CD8-positive, alpha-beta memory T cell (primary cell): ENCODE measurements at regions not wholly inside any gene's neighbourhood (a gene's known extent, or its start where the extent isn't known, plus 50 kb on each side); places are given as distances from the start of the nearest gene placed in this dataset.
A peak's percentile ranks its signal among the peaks of the same experiment; 100 is the strongest.

Experiments used
- CTCF ChIA-PET: fragments of 350-600 bp; sonication (Branson Sonifier 250); formaldehyde crosslinking; loops from one replicate; lab custom pipeline; 2021; ENCODE audit warnings: antibody characterized with exemption; lab: Charles Lee
- POLR2A ChIA-PET: fragments of 350-600 bp; sonication (Branson Sonifier 250); formaldehyde crosslinking; loops from one replicate; lab custom pipeline; 2021; ENCODE audit warnings: antibody characterized with exemption; lab: Charles Lee
- DNase-seq, 5 donors: peaks; one replicate each; pipeline versions ENCODE4 v3.0.0 to v3.0.0-alpha.2; 2020 to 2022; ENCODE audit warnings: mixed read lengths in 1 of 5
- H3K27ac ChIP-seq: one replicate; pipeline ENCODE4 v1.7.0; 2013; ENCODE audit warnings: low read depth, mild to moderate bottlenecking, low read length, moderate library complexity
- H3K27me3 ChIP-seq: 2 replicates; pipeline ENCODE4 v1.7.0; 2013; ENCODE audit warnings: low read length, mild to moderate bottlenecking; ENCODE audit not compliant: insufficient read depth, poor library complexity, severe bottlenecking
- H3K36me3 ChIP-seq: 2 replicates; pipeline ENCODE4 v1.7.0; 2013; ENCODE audit warnings: mild to moderate bottlenecking, low read length, moderate library complexity; ENCODE audit not compliant: insufficient read depth
- H3K4me1 ChIP-seq: 2 replicates; pipeline ENCODE4 v1.7.0; 2013; ENCODE audit warnings: mild to moderate bottlenecking, low read length, moderate library complexity; ENCODE audit not compliant: insufficient read depth
- H3K4me3 ChIP-seq: 2 replicates; pipeline ENCODE4 v1.7.0; 2013; ENCODE audit warnings: mild to moderate bottlenecking, low read length
- H3K9me3 ChIP-seq: 2 replicates; pipeline ENCODE4 v1.7.0; 2013; ENCODE audit warnings: mild to moderate bottlenecking, low read length
- H3K27ac Mint-ChIP-seq, 8 donors: one replicate each; pipeline ENCODE4 v1.8.0; 2020 to 2021; ENCODE audit warnings: mixed read lengths in 8 of 8, mild to moderate bottlenecking in 6 of 8, inconsistent platforms in 3 of 8, moderate library complexity in 3 of 8
- H3K27me3 Mint-ChIP-seq, 2 donors: one replicate each; pipeline ENCODE4 v1.8.0; 2020 to 2021; ENCODE audit warnings: mixed read lengths in 2 of 2, mild to moderate bottlenecking in 1 of 2, moderate library complexity in 1 of 2
- H3K36me3 Mint-ChIP-seq, 3 donors: one replicate each; pipeline ENCODE4 v1.8.0; 2020 to 2021; ENCODE audit warnings: mixed read lengths in 3 of 3, inconsistent platforms in 1 of 3, mild to moderate bottlenecking in 1 of 3
- H3K4me1 Mint-ChIP-seq, 3 donors: one replicate each; pipeline ENCODE4 v1.8.0; 2020 to 2021; ENCODE audit warnings: mixed read lengths in 3 of 3, inconsistent platforms in 1 of 3, mild to moderate bottlenecking in 1 of 3
- H3K4me3 Mint-ChIP-seq, 7 donors: one replicate each; pipeline ENCODE4 v1.8.0; 2020 to 2021; ENCODE audit warnings: mixed read lengths in 7 of 7, mild to moderate bottlenecking in 6 of 7, moderate library complexity in 4 of 7, inconsistent platforms in 2 of 7
- H3K9me3 Mint-ChIP-seq, 5 donors: one replicate each; pipeline ENCODE4 v1.8.0; 2020 to 2022; ENCODE audit warnings: mixed read lengths in 5 of 5, mild to moderate bottlenecking in 3 of 5, moderate library complexity in 2 of 5, inconsistent platforms in 1 of 5

GRCh38 chr5:142396436-142397038 lies 71.7 kb upstream of the SPRY4 start:
- CTCF ChIA-PET, result no interaction called here
- Histone ChIP-seq H3K27me3 (no peaks in the 10 kb centered on the region), H3K9me3 (peaks cover 11% of the 10 kb centered on the region), H3K36me3 (no peaks in the 10 kb centered on the region), H3K4me1 (no peaks in the 10 kb centered on the region), H3K4me3 (no peak overlapping the region), H3K27ac (no peak overlapping the region)
- Mint-ChIP-seq H3K27ac (no peak overlapping the region), H3K9me3 (peaks cover 10 to 25% (median 21%) of the 10 kb centered on the region in 5 donors), H3K4me1 (peaks cover 0 to 5% (median 0%) of the 10 kb centered on the region in 3 donors), H3K27me3 (peaks cover 2 to 11% of the 10 kb centered on the region in 2 donors), H3K36me3 (peaks cover 0 to 22% (median 7%) of the 10 kb centered on the region in 3 donors), H3K4me3 (peak overlapping the region in 1 of 7 donors; percentile 6)
- no peak for DNase-seq
- POLR2A ChIA-PET, result no interaction called here

DNA sequence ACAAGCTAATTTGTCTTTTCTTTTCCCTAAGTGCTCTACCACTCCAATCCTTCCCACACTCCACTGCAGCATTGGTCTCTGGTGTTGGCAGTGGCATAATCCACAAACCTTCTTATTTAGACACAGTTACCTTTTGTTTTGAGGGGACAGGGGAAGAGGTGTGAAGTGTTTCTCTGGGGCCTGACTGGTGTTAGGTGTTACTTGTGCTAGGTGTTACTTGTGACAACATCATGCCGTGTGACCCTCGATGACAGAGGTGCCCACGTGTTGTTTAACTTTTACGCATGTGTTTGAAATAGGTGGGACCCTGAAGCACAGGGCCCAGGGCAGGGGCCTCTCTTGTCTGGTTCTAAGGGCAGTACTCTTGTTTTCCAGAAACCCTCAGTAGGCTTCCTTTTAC lies 70.5 kb upstream of the SPRY4 start:
- Histone ChIP-seq H3K36me3 (no peaks in the 10 kb centered on the region), H3K4me1 (no peaks in the 10 kb centered on the region), H3K27me3 (no peaks in the 10 kb centered on the region), H3K9me3 (peaks cover 11% of the 10 kb centered on the region), H3K4me3 (no peak overlapping the region), H3K27ac (no peak overlapping the region)
- POLR2A ChIA-PET, result no interaction called here
- CTCF ChIA-PET, result no interaction called here
- H3K27ac Mint-ChIP-seq, result no peak overlapping the region
- H3K4me3 Mint-ChIP-seq, result no peak overlapping the region
- H3K27me3 Mint-ChIP-seq, result peaks cover 4 to 19% of the 10 kb centered on the region in 2 donors
- peaks cover 0 to 22% (median 7%) of the 10 kb centered on the region in 3 donors for H3K36me3 Mint-ChIP-seq
- peaks cover 10 to 25% (median 21%) of the 10 kb centered on the region in 5 donors for H3K9me3 Mint-ChIP-seq
- no peak for DNase-seq
- H3K4me1 Mint-ChIP-seq, result peaks cover 0 to 5% (median 0%) of the 10 kb centered on the region in 3 donors

- POLR2A ChIA-PET, result no interaction called here
Observed at GRCh38 chr5:142391058-142391845, 66.4 kb upstream of the SPRY4 start.

DNA sequence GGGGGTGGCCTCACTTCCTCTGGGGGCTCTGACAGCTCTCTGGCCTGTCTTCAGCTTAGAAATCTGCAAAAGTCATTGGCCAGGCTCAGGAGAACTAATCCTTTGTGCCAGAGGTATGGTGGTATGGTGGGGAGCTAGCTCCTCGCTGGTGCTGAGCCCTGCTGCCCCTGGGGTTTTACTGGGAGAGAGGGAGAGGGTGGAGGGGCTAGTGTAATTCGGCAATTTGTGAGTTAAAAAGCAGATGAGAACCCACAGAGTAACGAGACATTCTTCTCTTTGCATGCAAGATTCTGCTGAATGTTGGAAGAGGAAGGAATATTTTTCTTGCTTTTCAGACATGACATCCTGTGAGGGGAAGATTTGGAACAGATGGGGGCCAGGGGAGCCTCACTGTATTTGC lies 65.5 kb upstream of the SPRY4 start:
- POLR2A ChIA-PET, result interaction anchor here (0.5 kb wide), 1 partner anchor 68 kb away, joined by 3 read pairs; no protein-coding TSS in a partner anchor

More at GRCh38 chr5:142391058-142391845, 66.4 kb upstream of the SPRY4 start:
- peaks cover 6 to 26% of the 10 kb centered on the region in 2 donors for H3K27me3 Mint-ChIP-seq
- peaks cover 0 to 5% (median 2%) of the 10 kb centered on the region in 3 donors for H3K4me1 Mint-ChIP-seq
- peaks cover 0 to 12% (median 5%) of the 10 kb centered on the region in 3 donors for H3K36me3 Mint-ChIP-seq
- DNase-seq, result no peak
- H3K9me3 ChIP-seq, result peaks cover 4% of the 10 kb centered on the region
- peak overlapping the region in 1 of 8 donors; percentile 7 for H3K27ac Mint-ChIP-seq
- H3K4me3 ChIP-seq, result no peak overlapping the region
- H3K9me3 Mint-ChIP-seq, result peaks cover 7 to 14% (median 12%) of the 10 kb centered on the region in 5 donors
- H3K27me3 ChIP-seq, result no peaks in the 10 kb centered on the region
- no peaks in the 10 kb centered on the region for H3K36me3 ChIP-seq
- CTCF ChIA-PET, result no interaction called here
- H3K4me1 ChIP-seq, result peaks cover 8% of the 10 kb centered on the region
- H3K27ac ChIP-seq, result no peak overlapping the region
- no peak overlapping the region for H3K4me3 Mint-ChIP-seq

DNA sequence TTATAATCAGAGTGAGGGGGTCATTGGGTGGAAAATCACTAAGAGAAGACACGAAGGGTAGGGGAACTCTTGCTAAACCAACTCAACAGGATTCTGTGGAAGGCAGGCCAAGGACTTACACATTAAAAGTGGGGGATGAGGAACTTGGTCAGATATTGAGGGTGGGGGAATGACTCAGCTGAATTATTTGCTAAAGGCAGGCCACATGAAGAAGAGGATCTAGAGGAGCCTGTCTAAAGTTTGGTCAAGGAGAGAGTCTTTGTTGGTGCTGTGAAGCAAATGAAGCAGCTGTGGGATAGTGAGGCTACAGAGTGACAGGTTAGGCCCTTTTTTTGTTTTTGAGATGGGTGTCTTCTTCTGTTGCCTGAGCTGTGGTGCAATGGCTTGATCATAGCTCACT lies 63.9 kb upstream of the SPRY4 start:
- no peak for DNase-seq
- no peaks in the 10 kb centered on the region for H3K27me3 ChIP-seq
- no peaks in the 10 kb centered on the region for H3K36me3 ChIP-seq
- POLR2A ChIA-PET, result no interaction called here
- H3K9me3 ChIP-seq, result no peaks in the 10 kb centered on the region
- Mint-ChIP-seq H3K9me3 (peaks cover 0 to 2% (median 0%) of the 10 kb centered on the region in 5 donors), H3K27ac (peak overlapping the region in 4 of 8 donors; percentile 17 to 87 (median 52)), H3K4me1 (peaks cover 3 to 5% (median 3%) of the 10 kb centered on the region in 3 donors), H3K4me3 (no peak overlapping the region), H3K27me3 (peaks cover 4 to 18% of the 10 kb centered on the region in 2 donors), H3K36me3 (no peaks in the 10 kb centered on the region)
- no peak overlapping the region for H3K27ac ChIP-seq
- peaks cover 8% of the 10 kb centered on the region for H3K4me1 ChIP-seq
- H3K4me3 ChIP-seq, result no peak overlapping the region
- CTCF ChIA-PET, result no interaction called here

More for the DNA sequence above, 65.5 kb upstream of the SPRY4 start:
- H3K27me3 ChIP-seq, result no peaks in the 10 kb centered on the region
- H3K27ac ChIP-seq, result no peak overlapping the region
- H3K4me3 Mint-ChIP-seq, result no peak overlapping the region
- no peak overlapping the region for H3K27ac Mint-ChIP-seq
- peaks cover 8% of the 10 kb centered on the region for H3K4me1 ChIP-seq
- no peak for DNase-seq
- H3K36me3 ChIP-seq, result no peaks in the 10 kb centered on the region
- CTCF ChIA-PET, result no interaction called here
- no peaks in the 10 kb centered on the region for H3K9me3 ChIP-seq
- H3K4me3 ChIP-seq, result no peak overlapping the region
- peaks cover 0 to 3% (median 0%) of the 10 kb centered on the region in 3 donors for H3K36me3 Mint-ChIP-seq
- H3K4me1 Mint-ChIP-seq, result peaks cover 0 to 5% (median 2%) of the 10 kb centered on the region in 3 donors
- H3K9me3 Mint-ChIP-seq, result peaks cover 0 to 5% (median 3%) of the 10 kb centered on the region in 5 donors
- H3K27me3 Mint-ChIP-seq, result peaks cover 4 to 21% of the 10 kb centered on the region in 2 donors

DNA sequence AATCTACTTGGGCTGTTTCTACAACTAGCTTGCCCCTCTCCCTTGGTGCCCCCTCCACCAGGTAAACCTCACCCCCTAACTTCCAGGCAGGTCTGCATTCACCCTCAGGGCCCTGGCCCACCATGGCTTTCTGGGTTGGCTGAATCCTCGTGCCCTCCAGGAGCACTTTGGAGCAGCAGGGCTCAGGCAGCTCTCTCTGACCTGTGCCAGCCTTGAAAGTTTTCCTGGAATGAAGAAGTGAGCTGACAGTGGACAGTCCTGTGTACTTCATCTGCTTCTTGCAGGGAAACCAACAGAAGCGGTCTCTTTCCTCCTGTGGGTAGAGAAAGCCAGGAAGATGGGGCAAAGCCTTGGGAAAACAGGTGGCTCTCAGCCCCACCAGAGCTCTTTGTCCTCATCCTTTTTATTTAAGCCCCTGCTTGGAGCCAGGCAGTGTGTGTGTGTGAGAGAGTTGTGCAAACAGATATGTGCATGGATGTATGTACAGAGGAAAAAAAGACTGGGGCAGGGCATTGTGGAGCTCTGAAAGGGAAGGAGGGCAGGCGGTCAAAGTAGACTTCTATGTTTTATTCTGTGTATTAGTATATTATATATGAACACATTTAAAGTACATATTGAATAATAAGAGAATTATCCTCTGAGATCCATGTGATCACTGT lies 62.3 kb upstream of the SPRY4 start:
- no peaks in the 10 kb centered on the region for H3K9me3 Mint-ChIP-seq
- H3K4me1 ChIP-seq, result peaks cover 8% of the 10 kb centered on the region
- no peaks in the 10 kb centered on the region for H3K36me3 ChIP-seq
- peak overlapping the region in 1 of 8 donors; percentile 2 for H3K27ac Mint-ChIP-seq
- H3K36me3 Mint-ChIP-seq, result no peaks in the 10 kb centered on the region
- peaks cover 4 to 15% of the 10 kb centered on the region in 2 donors for H3K27me3 Mint-ChIP-seq
- ChIA-PET CTCF (interaction anchor here (1.2 kb wide), 1 partner anchor 29 kb away, joined by 3 read pairs; no protein-coding TSS in a partner anchor), POLR2A (interaction anchor here (0.6 kb wide), 1 partner anchor 334 kb away, joined by 11 read pairs; no protein-coding TSS in a partner anchor)
- no peaks in the 10 kb centered on the region for H3K27me3 ChIP-seq
- no peak overlapping the region for H3K4me3 ChIP-seq
- H3K4me1 Mint-ChIP-seq, result peaks cover 3 to 5% (median 3%) of the 10 kb centered on the region in 3 donors
- H3K27ac ChIP-seq, result no peak overlapping the region
- no peak overlapping the region for H3K4me3 Mint-ChIP-seq
- no peaks in the 10 kb centered on the region for H3K9me3 ChIP-seq
- no peak for DNase-seq

- H3K36me3 Mint-ChIP-seq, result no peaks in the 10 kb centered on the region
Observed at GRCh38 chr5:142386137-142387023, 61.6 kb upstream of the SPRY4 start.

More at GRCh38 chr5:142386137-142387023, 61.6 kb upstream of the SPRY4 start:
- Histone ChIP-seq H3K27me3 (no peaks in the 10 kb centered on the region), H3K4me3 (no peak overlapping the region), H3K27ac (no peak overlapping the region), H3K4me1 (peaks cover 8% of the 10 kb centered on the region), H3K9me3 (no peaks in the 10 kb centered on the region), H3K36me3 (no peaks in the 10 kb centered on the region)
- no peak for DNase-seq
- CTCF ChIA-PET, result no interaction called here
- POLR2A ChIA-PET, result no interaction called here
- Mint-ChIP-seq H3K9me3 (no peaks in the 10 kb centered on the region), H3K27me3 (peaks cover 4 to 13% of the 10 kb centered on the region in 2 donors), H3K4me3 (no peak overlapping the region), H3K27ac (peak overlapping the region in 3 of 8 donors; percentile 9 to 74 (median 56)), H3K4me1 (peaks cover 3 to 5% (median 3%) of the 10 kb centered on the region in 3 donors)
